H1 (cell line): ENCODE measurements at regions not wholly inside any gene's neighbourhood (a gene's known extent, or its start where the extent isn't known, plus 50 kb on each side); places are given as distances from the start of the nearest gene placed in this dataset.

ENCODE experiments used
- BACH1 ChIP-seq: IDR thresholded peaks from 2 replicates; pipeline ENCODE4 v1.6.1; 2012; ENCODE audit warnings: low read length, improper control_type of control experiment
- CHD7 ChIP-seq: fragments of 300-600 bp; sonication (generic); IDR thresholded peaks from 2 replicates; pipeline ENCODE4 v1.7.1; 2012; ENCODE audit warnings: low read length, moderate library complexity, mild to moderate bottlenecking, inconsistent platforms; ENCODE audit not compliant: insufficient replicate concordance

GRCh38 chr6:165735065-165735464, 72.0 kb upstream of the PDE10A start (continued):
- TF ChIP-seq CHD7 = no peak
- no peak for TF ChIP-seq BACH1
- TF ChIP-seq, all 59 proteins: peak for 0
